Left ventricle myocardium inferior (tissue), 1 donor: ENCODE measurements at regions not wholly inside any gene's neighbourhood (a gene's known extent, or its start where the extent isn't known, plus 50 kb on each side); places are given as distances from the start of the nearest gene placed in this dataset.

ENCODE experiments used
- DNase-seq: peaks from one replicate; pipeline ENCODE4 v3.0.0-alpha.2; 2020
- H3K27ac ChIP-seq: fragments of 200-600 bp; replicated peaks from 2 replicates; pipeline ENCODE4 v1.8.0; 2021
- H3K27me3 ChIP-seq: fragments of 200-600 bp; 2 replicates; pipeline ENCODE4 v1.8.0; 2021; ENCODE audit warnings: low read depth
- H3K36me3 ChIP-seq: fragments of 200-600 bp; 2 replicates; pipeline ENCODE4 v1.8.0; 2021
- H3K4me1 ChIP-seq: fragments of 200-600 bp; 2 replicates; pipeline ENCODE4 v1.8.0; 2021
- H3K4me3 ChIP-seq: fragments of 200-600 bp; 2 replicates; pipeline ENCODE4 v1.8.0; 2021; ENCODE audit warnings: mild to moderate bottlenecking, moderate library complexity
- H3K9me3 ChIP-seq: fragments of 200-600 bp; replicated peaks from 2 replicates; pipeline ENCODE4 v1.8.0; 2021
- intact Hi-C: fragments of 100-400 bp; cut with micrococcal nuclease; formaldehyde crosslinking; loops from one replicate; pipeline ENCODE4 v1.11.0; 2022
- TF ChIP-seq, protein P1 (sequence below): fragments of 200-600 bp; IDR thresholded peaks from 2 replicates; pipeline ENCODE4 v1.8.0; 2021; ENCODE audit warnings: antibody characterized with exemption, mild to moderate bottlenecking, borderline replicate concordance
- donor health status: DM: no; HTN: yes; CAD: no; lungs with severe emphysema.

DNA sequence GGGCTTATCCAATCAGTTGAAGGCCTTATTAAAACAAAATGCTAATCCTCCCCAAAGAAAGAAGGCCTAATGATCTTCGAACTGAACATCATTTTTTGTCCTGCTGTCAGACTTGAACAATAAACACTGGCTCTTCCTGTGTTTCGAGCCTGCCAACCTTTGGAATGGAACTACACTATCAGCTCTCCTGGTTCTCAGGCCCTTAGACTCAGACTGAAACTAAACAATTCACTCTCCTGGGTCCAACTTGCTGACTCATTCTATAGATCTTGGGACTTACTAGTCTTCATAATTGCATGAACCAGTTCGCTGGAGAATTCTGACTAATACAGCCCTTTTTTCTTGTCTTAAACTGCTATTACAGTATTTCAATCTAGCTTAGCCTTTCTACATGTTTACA lies 235.2 kb downstream of the LNPK start:
- TF ChIP-seq, protein P1, sequence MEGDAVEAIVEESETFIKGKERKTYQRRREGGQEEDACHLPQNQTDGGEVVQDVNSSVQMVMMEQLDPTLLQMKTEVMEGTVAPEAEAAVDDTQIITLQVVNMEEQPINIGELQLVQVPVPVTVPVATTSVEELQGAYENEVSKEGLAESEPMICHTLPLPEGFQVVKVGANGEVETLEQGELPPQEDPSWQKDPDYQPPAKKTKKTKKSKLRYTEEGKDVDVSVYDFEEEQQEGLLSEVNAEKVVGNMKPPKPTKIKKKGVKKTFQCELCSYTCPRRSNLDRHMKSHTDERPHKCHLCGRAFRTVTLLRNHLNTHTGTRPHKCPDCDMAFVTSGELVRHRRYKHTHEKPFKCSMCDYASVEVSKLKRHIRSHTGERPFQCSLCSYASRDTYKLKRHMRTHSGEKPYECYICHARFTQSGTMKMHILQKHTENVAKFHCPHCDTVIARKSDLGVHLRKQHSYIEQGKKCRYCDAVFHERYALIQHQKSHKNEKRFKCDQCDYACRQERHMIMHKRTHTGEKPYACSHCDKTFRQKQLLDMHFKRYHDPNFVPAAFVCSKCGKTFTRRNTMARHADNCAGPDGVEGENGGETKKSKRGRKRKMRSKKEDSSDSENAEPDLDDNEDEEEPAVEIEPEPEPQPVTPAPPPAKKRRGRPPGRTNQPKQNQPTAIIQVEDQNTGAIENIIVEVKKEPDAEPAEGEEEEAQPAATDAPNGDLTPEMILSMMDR, result no peak
- Histone ChIP-seq H3K27me3 (no peaks in the 10 kb centered on the region), H3K36me3 (no peaks in the 10 kb centered on the region), H3K4me1 (no peaks in the 10 kb centered on the region), H3K27ac (no peak overlapping the region), H3K9me3 (peaks cover 5% of the 10 kb centered on the region), H3K4me3 (no peak overlapping the region)
- DNase-seq, result no peak
- intact Hi-C loops, result no loop called here

DNA sequence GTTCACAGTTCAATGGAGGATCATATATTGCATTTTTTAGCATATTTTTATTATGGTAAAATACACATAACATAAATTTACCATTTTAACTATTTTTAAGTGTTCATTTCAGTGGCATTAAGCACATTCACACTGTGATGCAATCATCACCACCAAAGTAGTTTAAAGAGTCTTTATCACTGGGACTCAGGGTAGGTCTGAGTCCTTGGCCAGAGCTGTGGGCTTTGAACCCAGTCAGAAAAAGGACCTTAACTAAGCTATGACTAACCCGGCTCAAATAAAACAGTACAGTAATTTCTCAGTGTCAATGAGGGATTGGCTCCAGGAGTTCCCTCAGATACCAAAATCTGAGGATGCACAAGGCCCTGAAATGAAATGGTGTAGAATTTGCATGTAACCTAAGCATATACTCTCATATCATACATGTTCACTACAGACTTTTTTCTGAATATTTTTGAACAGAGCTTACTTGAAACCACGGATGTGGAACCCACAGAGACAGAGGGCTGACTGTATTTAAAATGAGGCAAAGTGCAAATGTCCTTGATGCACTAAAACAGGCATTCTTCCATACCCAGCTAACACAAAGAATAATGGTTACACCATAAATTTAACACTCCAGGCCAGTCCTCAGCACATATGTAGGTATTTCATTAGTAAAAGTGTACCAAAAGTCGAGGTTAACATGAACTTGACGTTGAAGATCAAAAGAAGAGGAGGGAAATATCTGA lies 246.2 kb downstream of the LNPK start:
- Histone ChIP-seq H3K9me3 (peaks cover 7% of the 10 kb centered on the region), H3K4me3 (no peak overlapping the region), H3K27ac (no peak overlapping the region), H3K36me3 (no peaks in the 10 kb centered on the region), H3K27me3 (no peaks in the 10 kb centered on the region), H3K4me1 (no peaks in the 10 kb centered on the region)
- intact Hi-C loops, result no loop called here
- TF ChIP-seq, protein P1, result no peak
- no peak for DNase-seq

DNA sequence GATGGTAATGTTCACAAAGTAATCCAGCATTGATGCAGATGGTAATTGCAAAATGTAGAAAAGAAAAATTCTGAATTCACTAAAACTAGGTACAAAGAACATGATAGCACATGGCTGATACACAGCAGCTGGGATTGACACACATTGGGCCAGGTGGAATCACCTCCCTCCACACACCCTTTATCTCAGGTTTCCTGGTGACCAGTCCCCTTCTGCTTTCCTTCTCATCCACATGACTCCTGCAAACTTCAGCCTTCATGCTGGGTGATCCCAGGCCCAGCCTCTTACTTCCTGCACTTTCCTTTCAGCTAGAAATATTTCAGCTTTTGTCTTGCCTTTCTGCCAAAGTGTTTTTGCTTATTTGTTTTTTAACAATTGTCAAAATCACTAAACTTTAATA lies 246.9 kb downstream of the LNPK start:
- H3K27me3 ChIP-seq, result no peaks in the 10 kb centered on the region
- DNase-seq, result no peak
- no peaks in the 10 kb centered on the region for H3K4me1 ChIP-seq
- no peak overlapping the region for H3K27ac ChIP-seq
- TF ChIP-seq, protein P1, result no peak
- H3K36me3 ChIP-seq, result no peaks in the 10 kb centered on the region
- intact Hi-C loops, result no loop called here
- H3K4me3 ChIP-seq, result no peak overlapping the region
- peaks cover 7% of the 10 kb centered on the region for H3K9me3 ChIP-seq

DNA sequence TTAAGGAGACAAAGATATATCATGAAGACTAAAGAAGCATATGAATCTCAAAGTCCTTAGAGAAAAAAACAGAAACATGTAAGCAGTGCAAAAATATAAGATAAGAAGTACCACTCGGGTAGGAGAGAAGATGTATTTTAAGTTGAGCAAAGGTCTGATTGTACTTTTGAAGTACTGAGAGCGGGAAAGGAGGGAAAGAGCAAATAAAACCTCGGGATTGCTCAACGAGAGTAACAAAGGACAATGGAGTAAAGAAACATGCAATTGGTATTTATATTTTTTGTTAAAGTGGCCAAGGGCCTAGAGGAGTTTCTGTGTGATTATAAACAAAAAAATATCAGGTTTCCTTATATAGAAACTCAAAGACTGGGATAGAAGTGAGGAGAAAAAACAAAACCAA lies 251.9 kb downstream of the LNPK start:
- no peaks in the 10 kb centered on the region for H3K9me3 ChIP-seq
- no peaks in the 10 kb centered on the region for H3K4me1 ChIP-seq
- H3K27me3 ChIP-seq, result no peaks in the 10 kb centered on the region
- TF ChIP-seq, protein P1, result no peak
- DNase-seq, result no peak
- H3K27ac ChIP-seq, result no peak overlapping the region
- H3K36me3 ChIP-seq, result no peaks in the 10 kb centered on the region
- intact Hi-C loops, result no loop called here
- no peak overlapping the region for H3K4me3 ChIP-seq

DNA sequence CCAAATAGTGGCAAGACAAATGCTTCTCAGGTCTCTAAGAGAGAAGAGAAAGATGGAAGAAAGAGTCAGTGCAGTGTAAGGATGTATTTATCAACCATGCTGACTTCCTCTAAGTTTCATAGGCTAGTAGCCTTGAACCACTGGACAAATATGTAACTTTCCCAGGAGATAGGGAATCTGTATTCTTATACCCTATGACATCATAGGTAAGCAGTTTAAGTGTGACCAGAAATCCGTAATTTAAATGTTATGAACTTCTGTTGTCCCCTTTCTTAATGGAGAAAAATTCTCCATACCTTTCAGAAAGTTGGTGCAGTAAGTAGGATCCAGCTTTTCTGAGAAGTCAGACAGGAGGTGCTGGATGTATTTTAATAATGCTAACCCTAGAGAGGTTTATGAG lies 256.2 kb downstream of the LNPK start:
- DNase-seq, result no peak
- Histone ChIP-seq H3K27me3 (no peaks in the 10 kb centered on the region), H3K4me1 (peaks cover 6% of the 10 kb centered on the region), H3K4me3 (no peak overlapping the region), H3K9me3 (no peaks in the 10 kb centered on the region), H3K27ac (no peak overlapping the region), H3K36me3 (no peaks in the 10 kb centered on the region)
- TF ChIP-seq, protein P1, result no peak
- intact Hi-C loops, result no loop called here
